GM12873 (cell line): ENCODE measurements at regions not wholly inside any gene's neighbourhood (a gene's known extent, or its start where the extent isn't known, plus 50 kb on each side); places are given as distances from the start of the nearest gene placed in this dataset.

Experiments used
- TF ChIP-seq, protein P1 (sequence below): IDR thresholded peaks from 2 replicates; pipeline ENCODE4 v1.5.1; 2012; ENCODE audit warnings: low read depth, mild to moderate bottlenecking, moderate library complexity, low read length, control low read depth; ENCODE audit not compliant: insufficient read depth; ENCODE audit errors: missing control alignments

DNA sequence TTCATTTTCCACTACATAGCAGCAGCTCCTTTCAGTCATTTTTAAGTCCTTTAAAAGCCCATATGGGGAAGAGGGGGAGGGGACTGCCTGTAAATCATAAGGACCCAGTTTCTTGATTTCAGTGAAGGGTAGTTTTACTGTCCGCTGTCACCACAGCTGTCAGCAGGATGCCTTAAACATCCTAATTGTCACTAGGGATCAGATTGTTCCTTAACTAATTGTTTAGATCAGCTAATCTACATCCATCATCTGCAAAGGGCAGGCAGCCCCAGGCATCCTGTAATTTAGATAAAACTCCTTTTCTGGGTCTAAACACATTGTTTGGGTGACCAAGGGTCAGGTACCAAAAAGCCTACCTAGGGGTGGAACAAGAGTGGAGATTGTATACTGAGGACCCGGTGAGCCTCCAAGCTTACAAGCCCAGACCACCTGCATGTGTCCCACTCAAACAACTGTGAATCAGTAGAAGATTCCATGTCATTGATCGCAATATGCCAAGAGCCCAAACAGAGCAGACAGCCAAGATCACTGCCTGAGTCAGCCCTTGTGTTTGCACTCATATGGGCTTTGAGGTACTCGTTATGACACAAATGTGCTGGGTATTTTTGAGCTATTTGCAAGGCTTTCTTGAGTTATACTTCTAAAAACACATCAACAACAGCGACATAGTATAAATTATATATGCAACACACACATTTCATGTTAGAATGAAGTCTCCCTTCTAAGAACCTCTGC, 198.7 kb upstream of the CEP162 start:
- TF ChIP-seq, protein P1, sequence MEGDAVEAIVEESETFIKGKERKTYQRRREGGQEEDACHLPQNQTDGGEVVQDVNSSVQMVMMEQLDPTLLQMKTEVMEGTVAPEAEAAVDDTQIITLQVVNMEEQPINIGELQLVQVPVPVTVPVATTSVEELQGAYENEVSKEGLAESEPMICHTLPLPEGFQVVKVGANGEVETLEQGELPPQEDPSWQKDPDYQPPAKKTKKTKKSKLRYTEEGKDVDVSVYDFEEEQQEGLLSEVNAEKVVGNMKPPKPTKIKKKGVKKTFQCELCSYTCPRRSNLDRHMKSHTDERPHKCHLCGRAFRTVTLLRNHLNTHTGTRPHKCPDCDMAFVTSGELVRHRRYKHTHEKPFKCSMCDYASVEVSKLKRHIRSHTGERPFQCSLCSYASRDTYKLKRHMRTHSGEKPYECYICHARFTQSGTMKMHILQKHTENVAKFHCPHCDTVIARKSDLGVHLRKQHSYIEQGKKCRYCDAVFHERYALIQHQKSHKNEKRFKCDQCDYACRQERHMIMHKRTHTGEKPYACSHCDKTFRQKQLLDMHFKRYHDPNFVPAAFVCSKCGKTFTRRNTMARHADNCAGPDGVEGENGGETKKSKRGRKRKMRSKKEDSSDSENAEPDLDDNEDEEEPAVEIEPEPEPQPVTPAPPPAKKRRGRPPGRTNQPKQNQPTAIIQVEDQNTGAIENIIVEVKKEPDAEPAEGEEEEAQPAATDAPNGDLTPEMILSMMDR: no peak

DNA sequence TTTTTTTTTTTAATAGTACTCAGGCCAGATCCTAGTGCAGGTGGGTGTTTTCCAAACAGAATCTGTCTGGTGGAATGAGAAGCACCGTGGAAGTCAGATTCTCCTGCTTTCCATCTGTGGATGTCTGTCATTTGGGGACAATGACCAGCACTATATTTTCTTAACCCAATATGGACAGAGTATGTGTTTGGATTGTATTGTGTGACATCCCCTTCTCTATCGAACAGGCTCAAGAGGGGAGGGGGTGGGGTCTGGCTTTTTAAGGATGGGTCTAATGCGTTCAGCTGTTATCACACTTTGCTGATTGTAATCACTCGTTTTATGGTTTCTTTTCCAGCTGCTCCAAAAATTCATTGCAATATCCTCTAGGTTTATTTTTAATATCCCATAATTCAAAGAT, 197.5 kb upstream of the CEP162 start:
- TF ChIP-seq, protein P1: no peak

DNA sequence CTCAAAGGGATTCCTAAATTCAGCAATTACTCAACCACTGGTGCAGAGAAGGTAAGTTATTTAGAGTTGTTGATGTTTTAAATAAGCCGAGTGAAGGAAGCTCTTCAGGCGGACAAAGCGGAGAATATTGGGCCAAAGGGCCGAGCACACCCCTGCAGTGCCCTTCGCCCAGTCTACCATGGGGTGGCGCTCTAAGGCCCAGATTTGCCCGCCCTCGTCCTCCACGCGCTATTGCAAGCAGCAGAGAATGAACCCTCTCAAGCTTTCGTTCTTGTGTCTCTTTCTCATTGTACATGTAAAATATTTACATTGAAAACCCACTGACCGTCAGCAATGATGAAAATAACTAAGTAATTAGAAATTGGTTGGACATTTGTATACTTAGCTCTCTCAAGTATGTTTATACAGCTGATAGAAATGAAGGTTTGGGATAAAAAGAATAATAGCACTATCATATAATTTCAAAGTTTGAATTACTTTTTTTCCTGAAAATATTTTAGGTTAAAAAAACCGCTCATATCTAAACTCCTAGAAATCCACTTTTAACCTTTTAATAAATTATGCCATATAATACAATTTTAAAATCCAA, 195.0 kb upstream of the CEP162 start:
- TF ChIP-seq, protein P1: peak; percentile 75

DNA sequence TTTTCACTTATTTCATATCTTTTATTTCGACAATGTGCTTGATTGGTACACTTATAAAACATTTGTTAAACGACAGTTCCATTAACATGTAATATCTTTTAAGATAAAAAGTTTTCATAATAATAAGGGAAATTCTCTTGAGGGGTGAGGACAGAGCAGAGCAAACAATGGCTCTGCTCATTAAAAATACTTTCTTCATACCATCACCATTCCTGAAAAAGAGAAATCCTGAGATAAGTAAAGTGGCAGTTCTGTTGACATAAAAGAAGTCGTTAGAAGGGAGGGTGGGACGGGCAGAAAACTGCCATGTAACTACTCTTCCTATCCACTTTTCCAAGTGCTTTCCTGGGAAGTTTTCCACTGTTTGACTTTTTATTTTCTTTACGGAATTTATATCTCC, 193.6 kb upstream of the CEP162 start:
- TF ChIP-seq, protein P1: no peak

DNA sequence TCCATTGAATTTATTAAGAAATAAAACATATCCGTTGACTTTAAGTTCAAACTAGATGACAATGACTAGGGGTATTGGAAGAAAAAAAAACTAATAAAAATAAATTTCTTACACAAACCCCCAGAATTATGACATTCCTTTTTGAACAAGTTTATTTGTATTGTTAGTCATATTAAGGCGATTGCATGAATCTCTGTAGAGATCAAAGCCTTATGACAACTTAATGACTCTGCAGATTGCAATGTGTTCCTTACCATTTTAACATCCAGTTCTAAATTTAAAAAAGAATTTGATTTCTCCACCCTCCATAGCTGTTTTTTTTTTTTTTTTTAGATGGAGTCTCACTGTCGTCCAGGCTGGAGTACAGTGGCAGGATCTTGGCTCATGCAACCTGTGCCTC, 189.8 kb upstream of the CEP162 start:
- TF ChIP-seq, protein P1: no peak

DNA sequence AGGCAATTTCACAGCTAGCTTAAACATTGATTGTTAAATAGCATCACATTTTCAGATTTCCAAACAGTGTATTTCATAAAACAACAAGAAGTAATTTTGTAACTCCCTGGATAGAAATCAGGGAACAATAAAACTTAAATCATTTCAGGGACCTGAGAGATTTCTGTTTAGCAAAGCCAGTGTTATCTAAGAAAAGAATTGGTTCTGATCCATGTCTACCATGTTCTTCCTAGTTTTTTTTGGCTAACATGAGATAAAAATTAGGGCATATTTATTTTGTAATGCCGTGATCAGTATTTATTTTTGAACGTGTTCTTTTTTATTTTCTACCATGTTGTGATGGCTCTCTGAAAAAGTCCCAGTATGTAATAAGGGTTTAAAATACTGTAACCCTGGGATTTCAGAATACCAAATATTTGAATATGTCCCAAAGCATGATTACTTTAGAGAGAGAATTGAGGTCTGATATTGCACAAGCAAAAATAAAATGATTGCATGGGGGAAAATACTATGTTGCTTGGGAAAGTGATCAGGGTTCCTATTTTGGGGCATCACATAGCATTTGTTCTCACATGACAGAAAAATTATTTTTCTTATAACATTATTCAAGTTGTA, 188.7 kb upstream of the CEP162 start:
- TF ChIP-seq, protein P1: no peak

DNA sequence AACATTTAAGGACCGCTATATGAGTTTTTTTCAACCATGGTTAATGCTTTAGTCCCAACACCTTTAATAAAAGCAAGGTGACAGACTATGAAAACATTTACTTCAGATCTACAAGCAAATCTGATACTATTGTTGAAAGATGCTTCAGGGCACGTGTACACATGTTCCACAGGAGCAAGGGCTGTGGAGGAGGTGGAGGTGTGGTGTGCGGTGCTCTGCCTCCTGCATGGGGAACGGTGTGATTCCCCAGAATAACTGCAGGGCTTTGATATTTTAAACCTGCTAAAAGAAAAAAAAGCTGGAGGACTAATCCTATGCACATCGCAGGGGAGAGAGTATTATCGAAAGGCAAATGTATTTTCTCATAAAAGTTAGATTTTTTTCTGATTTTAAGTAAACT, 188.1 kb upstream of the CEP162 start:
- TF ChIP-seq, protein P1: no peak
